ENCODE measurements at regions not wholly inside any gene's neighbourhood (a gene's known extent, or its start where the extent isn't known, plus 50 kb on each side); places are given as distances from the start of the nearest gene placed in this dataset.

GRCh38 chr10:1894912-1895311 is 157.6 kb upstream of the ADARB2 start:
- no peak for TF ChIP-seq SP1 (IDR thresholded peaks at IDR 0.05)
- TF ChIP-seq CTCF (IDR thresholded peaks at IDR 0.05; ENCODE audit: low read depth, low read length, missing input control) = no peak
- TF ChIP-seq JUND (IDR thresholded peaks at IDR 0.05) = no peak
- TF ChIP-seq ZBTB33 (IDR thresholded peaks at IDR 0.05) = no peak
- TF ChIP-seq EGR1 (IDR thresholded peaks at IDR 0.05; ENCODE audit: low read depth in 2 of 2) = no peak
- TF ChIP-seq HNF4G (IDR thresholded peaks at IDR 0.05) = no peak
- TF ChIP-seq REST (IDR thresholded peaks at IDR 0.05) = no peak
- no peak for TF ChIP-seq FOXA1 (IDR thresholded peaks at IDR 0.05)
- no peak for TF ChIP-seq TAF1 (conservative IDR thresholded peaks at IDR 0.05)
- no peak for TF ChIP-seq RAD21 (IDR thresholded peaks at IDR 0.05)
